ENCODE measurements at regions not wholly inside any gene's neighbourhood (a gene's known extent, or its start where the extent isn't known, plus 50 kb on each side); places are given as distances from the start of the nearest gene placed in this dataset.
A peak's percentile ranks its signal among the peaks of the same experiment; 100 is the strongest.
"Not testable (repeated sequence)": the region's sequence is repeated elsewhere in the genome, so short reads cannot be mapped to it uniquely, and the experiment has no call there.

GRCh38 chr12:29004936-29005304 is 144.2 kb upstream of the FAR2 start:
- Histone ChIP-seq H3K4me3 (no peak overlapping the region), H3K27me3 (no peaks in the 10 kb centered on the region), H3K36me3 (no peaks in the 10 kb centered on the region), H3K4me1 (no peaks in the 10 kb centered on the region), H3K27ac (no peak overlapping the region), H3K9me3 (no peaks in the 10 kb centered on the region)
- TF ChIP-seq CTCF (IDR thresholded peaks at IDR 0.05): no peak
- no peak for TF ChIP-seq POLR2A (IDR thresholded peaks at IDR 0.05)
- intact Hi-C loops (cut with DNase I): no loop called here
- DNase-seq: no peak
- 59 to 70% methylated on average over 2 of the region's 2 CpGs for WGBS, 2 donors

GRCh38 chr12:29008786-29009185 is 140.3 kb upstream of the FAR2 start:
- Histone ChIP-seq H3K9me3 (no peaks in the 10 kb centered on the region), H3K4me3 (no peak overlapping the region), H3K27ac (no peak overlapping the region), H3K36me3 (no peaks in the 10 kb centered on the region), H3K27me3 (no peaks in the 10 kb centered on the region), H3K4me1 (no peaks in the 10 kb centered on the region)
- WGBS, 2 donors: 78 to 89% methylated on average over 1 of the region's 1 CpG
- DNase-seq: no peak
- TF ChIP-seq POLR2A (IDR thresholded peaks at IDR 0.05) (no peak), CTCF (IDR thresholded peaks at IDR 0.05) (no peak)
- intact Hi-C loops (cut with DNase I): no loop called here

GRCh38 chr12:29012673-29013072 is 136.4 kb upstream of the FAR2 start:
- no peak for DNase-seq
- Histone ChIP-seq H3K4me3 (no peak overlapping the region), H3K36me3 (no peaks in the 10 kb centered on the region), H3K27ac (no peak overlapping the region), H3K27me3 (no peaks in the 10 kb centered on the region), H3K9me3 (no peaks in the 10 kb centered on the region), H3K4me1 (no peaks in the 10 kb centered on the region)
- intact Hi-C loops (cut with DNase I): no loop called here
- WGBS, 2 donors: 64 to 71% methylated on average over 4 of the region's 4 CpGs
- TF ChIP-seq POLR2A (IDR thresholded peaks at IDR 0.05) (no peak), CTCF (IDR thresholded peaks at IDR 0.05) (no peak)

- H3K27me3 ChIP-seq; DNase-seq; intact Hi-C loops (cut with DNase I); H3K27ac ChIP-seq; H3K4me3 ChIP-seq; H3K9me3 ChIP-seq; H3K4me1 ChIP-seq; H3K36me3 ChIP-seq: not testable (repeated sequence)
- WGBS, 2 donors: 88 to 93% methylated on average over 1 of the region's 2 CpGs
Observed at GRCh38 chr12:29017532-29017931, 131.5 kb upstream of the FAR2 start.

- H3K27ac ChIP-seq: no peak overlapping the region
- 95% methylated on average over 2 of the region's 2 CpGs for WGBS, 2 donors
- TF ChIP-seq CTCF (IDR thresholded peaks at IDR 0.05) (no peak), POLR2A (IDR thresholded peaks at IDR 0.05) (no peak)
Observed at GRCh38 chr12:29023436-29024076, 125.5 kb upstream of the FAR2 start.

GRCh38 chr12:29024117-29024516 is 125.0 kb upstream of the FAR2 start:
- DNase-seq: no peak
- intact Hi-C loops (cut with DNase I): no loop called here
- Histone ChIP-seq H3K36me3 (no peaks in the 10 kb centered on the region), H3K27ac (no peak overlapping the region), H3K27me3 (peaks cover 0 to 4% (median 0%) of the 10 kb centered on the region in 4 donors), H3K4me1 (no peaks in the 10 kb centered on the region), H3K9me3 (no peaks in the 10 kb centered on the region), H3K4me3 (no peak overlapping the region)
- 55 to 60% methylated on average over 1 of the region's 1 CpG for WGBS, 2 donors
- TF ChIP-seq POLR2A (IDR thresholded peaks at IDR 0.05) (no peak), CTCF (IDR thresholded peaks at IDR 0.05) (peak in 1 of 6 experiments; percentile 20)

More at GRCh38 chr12:29023436-29024076, 125.5 kb upstream of the FAR2 start:
- Histone ChIP-seq H3K9me3 (no peaks in the 10 kb centered on the region), H3K4me3 (no peak overlapping the region), H3K36me3 (no peaks in the 10 kb centered on the region), H3K4me1 (no peaks in the 10 kb centered on the region), H3K27me3 (peaks cover 0 to 4% (median 0%) of the 10 kb centered on the region in 4 donors)
- no peak for DNase-seq
- intact Hi-C loops (cut with DNase I): no loop called here

Measured in esophagus squamous epithelium (tissue), 5 donors.